ENCODE measurements at regions not wholly inside any gene's neighbourhood (a gene's known extent, or its start where the extent isn't known, plus 50 kb on each side); places are given as distances from the start of the nearest gene placed in this dataset.
"Not testable (repeated sequence)": the region's sequence is repeated elsewhere in the genome, so short reads cannot be mapped to it uniquely, and the experiment has no call there.

DNA sequence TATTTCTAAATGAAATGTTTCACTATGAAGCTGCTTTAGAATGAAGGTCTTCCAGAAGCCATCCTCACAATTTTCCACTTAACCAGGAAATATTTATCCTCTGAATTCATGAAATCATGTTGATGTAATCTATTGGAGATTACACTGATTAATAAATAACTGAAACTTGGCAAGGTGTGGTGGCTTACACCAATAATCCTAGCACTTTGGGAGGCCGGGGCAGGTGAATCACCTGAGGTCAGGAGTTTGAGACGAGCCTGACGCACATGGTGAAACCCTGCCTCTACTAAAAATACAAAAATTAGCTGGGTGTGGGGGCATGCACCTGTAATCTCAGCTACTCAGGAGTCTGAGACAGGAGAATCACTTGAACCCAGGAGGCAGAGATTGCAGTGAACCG lies 73.8 kb upstream of the DAPK1 start:
- TF ChIP-seq, protein P1, sequence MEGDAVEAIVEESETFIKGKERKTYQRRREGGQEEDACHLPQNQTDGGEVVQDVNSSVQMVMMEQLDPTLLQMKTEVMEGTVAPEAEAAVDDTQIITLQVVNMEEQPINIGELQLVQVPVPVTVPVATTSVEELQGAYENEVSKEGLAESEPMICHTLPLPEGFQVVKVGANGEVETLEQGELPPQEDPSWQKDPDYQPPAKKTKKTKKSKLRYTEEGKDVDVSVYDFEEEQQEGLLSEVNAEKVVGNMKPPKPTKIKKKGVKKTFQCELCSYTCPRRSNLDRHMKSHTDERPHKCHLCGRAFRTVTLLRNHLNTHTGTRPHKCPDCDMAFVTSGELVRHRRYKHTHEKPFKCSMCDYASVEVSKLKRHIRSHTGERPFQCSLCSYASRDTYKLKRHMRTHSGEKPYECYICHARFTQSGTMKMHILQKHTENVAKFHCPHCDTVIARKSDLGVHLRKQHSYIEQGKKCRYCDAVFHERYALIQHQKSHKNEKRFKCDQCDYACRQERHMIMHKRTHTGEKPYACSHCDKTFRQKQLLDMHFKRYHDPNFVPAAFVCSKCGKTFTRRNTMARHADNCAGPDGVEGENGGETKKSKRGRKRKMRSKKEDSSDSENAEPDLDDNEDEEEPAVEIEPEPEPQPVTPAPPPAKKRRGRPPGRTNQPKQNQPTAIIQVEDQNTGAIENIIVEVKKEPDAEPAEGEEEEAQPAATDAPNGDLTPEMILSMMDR (optimal IDR thresholded peaks at IDR 0.05 in 1 of 3, IDR thresholded peaks at IDR 0.05 in 1 of 3, conservative IDR thresholded peaks at IDR 0.05 in 1 of 3; ENCODE audit: extremely low read depth in 1 of 3, insufficient read depth in 2 of 3, low read length in 3 of 3), result not testable (repeated sequence)
- TF ChIP-seq EZH2 (IDR thresholded peaks at IDR 0.05; ENCODE audit: low read length), result not testable (repeated sequence)
